Activated naive CD8-positive, alpha-beta T cell treated with anti-CD3 and anti-CD28 coated beads for 36 hours (primary cell): ENCODE measurements at regions not wholly inside any gene's neighbourhood (a gene's known extent, or its start where the extent isn't known, plus 50 kb on each side); places are given as distances from the start of the nearest gene placed in this dataset.

Source experiments
- DNase-seq: peaks from one replicate; pipeline ENCODE4 v3.0.0; 2021
- H3K27ac Mint-ChIP-seq: one replicate; pipeline ENCODE4 v1.8.0; 2022; ENCODE audit warnings: mild to moderate bottlenecking, moderate library complexity, mixed read lengths
- H3K27me3 Mint-ChIP-seq: one replicate; pipeline ENCODE4 v1.8.0; 2022; ENCODE audit warnings: mild to moderate bottlenecking, mixed read lengths
- H3K36me3 Mint-ChIP-seq: one replicate; pipeline ENCODE4 v1.8.0; 2021; ENCODE audit warnings: mild to moderate bottlenecking, mixed read lengths
- H3K4me1 Mint-ChIP-seq: one replicate; pipeline ENCODE4 v1.8.0; 2021; ENCODE audit warnings: mixed read lengths
- H3K4me3 Mint-ChIP-seq: one replicate; pipeline ENCODE4 v1.8.0; 2022; ENCODE audit warnings: mild to moderate bottlenecking, moderate library complexity, mixed read lengths
- H3K9me3 Mint-ChIP-seq: one replicate; pipeline ENCODE4 v1.8.0; 2022; ENCODE audit warnings: mixed read lengths

DNA sequence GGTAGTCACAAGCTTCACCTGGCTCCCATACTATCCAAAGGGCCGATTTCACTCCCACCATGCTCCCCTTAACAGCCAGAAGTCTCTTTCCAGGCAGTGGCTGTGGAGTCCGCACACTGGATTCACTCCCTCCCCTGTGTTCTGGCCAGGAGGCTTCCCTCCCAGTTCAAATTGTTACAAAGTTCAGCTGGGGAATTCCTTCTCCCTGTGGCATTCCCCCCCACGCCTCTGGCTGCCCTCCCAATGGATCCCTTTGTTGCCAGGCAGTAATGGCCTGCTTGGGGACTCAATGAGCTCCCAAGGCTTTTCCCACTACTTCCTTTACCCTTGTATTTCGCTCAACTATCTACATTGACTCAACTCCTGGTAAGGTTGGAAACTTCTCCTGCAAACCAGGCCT is 1921.4 kb upstream of the PCDH20 start:
- DNase-seq = no peak
- Mint-ChIP-seq H3K27me3 (no peaks in the 10 kb centered on the region), H3K9me3 (peaks cover 3% of the 10 kb centered on the region), H3K4me1 (no peaks in the 10 kb centered on the region), H3K36me3 (no peaks in the 10 kb centered on the region), H3K4me3 (no peak overlapping the region), H3K27ac (no peak overlapping the region)

DNA sequence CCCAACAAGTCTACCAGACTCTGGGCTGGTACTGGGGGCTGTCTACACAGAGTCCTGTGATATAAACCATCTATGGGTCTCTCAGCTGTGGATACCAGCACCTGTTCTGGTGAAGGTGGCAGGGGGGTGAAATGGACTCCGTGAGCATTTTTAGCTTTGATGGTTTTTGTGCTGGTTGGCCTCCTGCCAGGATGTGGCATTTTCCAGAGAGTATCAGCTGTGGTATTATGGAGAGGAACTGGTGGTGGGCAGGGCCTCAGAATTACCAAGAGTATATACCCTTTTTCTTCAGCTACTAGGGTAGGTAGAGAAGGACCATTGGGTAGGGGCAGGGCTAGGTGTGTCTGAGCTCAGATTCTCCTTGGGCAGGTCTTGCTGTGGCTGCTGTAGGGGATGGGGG is 1920.9 kb upstream of the PCDH20 start:
- Mint-ChIP-seq H3K27me3 (no peaks in the 10 kb centered on the region), H3K4me3 (no peak overlapping the region), H3K36me3 (no peaks in the 10 kb centered on the region), H3K27ac (no peak overlapping the region), H3K9me3 (peaks cover 3% of the 10 kb centered on the region), H3K4me1 (no peaks in the 10 kb centered on the region)
- DNase-seq = no peak

DNA sequence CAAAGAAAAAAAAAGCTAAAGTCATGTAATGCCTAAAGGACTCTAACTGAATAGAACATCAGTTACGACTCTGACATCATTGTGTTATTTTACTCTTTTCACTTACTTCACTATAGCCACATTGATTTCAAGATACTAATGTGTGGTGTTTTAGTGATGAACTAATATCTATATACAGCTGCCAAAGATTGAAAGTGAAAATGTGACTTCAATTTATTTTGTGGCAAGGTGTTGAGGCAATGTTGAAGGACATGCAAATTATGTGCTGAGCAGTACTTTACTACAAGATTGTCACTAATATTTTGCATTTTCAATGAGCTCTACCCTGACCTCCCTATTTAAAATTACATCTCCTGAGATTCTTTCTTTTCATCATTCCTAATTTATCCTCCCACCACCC is 1911.9 kb upstream of the PCDH20 start:
- H3K27me3 Mint-ChIP-seq = no peaks in the 10 kb centered on the region
- no peak for DNase-seq
- H3K4me1 Mint-ChIP-seq = no peaks in the 10 kb centered on the region
- no peak overlapping the region for H3K4me3 Mint-ChIP-seq
- no peak overlapping the region for H3K27ac Mint-ChIP-seq
- no peaks in the 10 kb centered on the region for H3K36me3 Mint-ChIP-seq
- H3K9me3 Mint-ChIP-seq = peaks cover 10% of the 10 kb centered on the region

DNA sequence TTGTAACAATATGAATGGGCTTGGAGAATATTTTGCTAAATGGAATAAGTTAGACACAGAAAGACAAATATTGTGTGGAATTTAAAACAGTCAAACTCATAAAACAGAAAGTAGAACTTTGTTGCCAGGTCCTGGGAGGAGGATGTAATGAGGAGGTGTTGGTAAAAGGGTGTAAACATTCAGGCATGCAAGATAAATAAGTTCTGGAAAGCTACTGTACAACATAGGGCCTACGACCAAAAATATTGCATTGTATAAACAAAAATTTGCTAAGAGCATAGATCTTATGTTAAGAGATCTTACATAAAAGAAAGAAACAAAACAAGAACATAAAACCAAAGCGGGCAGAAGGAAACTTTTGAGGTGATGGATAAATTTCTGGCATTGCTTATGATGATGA is 1907.8 kb upstream of the PCDH20 start:
- H3K9me3 Mint-ChIP-seq = peaks cover 5% of the 10 kb centered on the region
- no peaks in the 10 kb centered on the region for H3K36me3 Mint-ChIP-seq
- no peaks in the 10 kb centered on the region for H3K4me1 Mint-ChIP-seq
- no peaks in the 10 kb centered on the region for H3K27me3 Mint-ChIP-seq
- H3K27ac Mint-ChIP-seq = no peak overlapping the region
- no peak overlapping the region for H3K4me3 Mint-ChIP-seq
- no peak for DNase-seq

DNA sequence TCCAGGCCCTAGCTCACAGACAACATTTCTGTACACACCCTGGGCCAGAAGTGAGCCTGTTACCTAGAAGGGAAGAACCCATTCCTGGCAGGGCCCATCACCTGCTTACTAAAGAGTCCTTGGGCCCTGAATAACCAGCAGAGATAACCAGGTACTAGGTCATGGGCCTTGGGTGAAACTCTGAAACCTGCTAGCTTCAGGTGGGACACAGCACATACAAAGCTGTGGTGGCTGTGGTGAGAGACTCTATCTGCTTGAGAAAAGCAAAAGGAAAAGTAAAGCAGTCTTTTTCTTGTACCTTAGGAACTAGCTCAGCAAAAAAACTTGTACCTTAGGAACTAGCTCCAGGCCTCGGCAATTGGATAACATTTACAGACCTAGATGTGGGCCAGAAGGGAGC is 1895.9 kb upstream of the PCDH20 start:
- Mint-ChIP-seq H3K9me3 (peaks cover 4% of the 10 kb centered on the region), H3K27ac (no peak overlapping the region), H3K4me3 (no peak overlapping the region)

DNA sequence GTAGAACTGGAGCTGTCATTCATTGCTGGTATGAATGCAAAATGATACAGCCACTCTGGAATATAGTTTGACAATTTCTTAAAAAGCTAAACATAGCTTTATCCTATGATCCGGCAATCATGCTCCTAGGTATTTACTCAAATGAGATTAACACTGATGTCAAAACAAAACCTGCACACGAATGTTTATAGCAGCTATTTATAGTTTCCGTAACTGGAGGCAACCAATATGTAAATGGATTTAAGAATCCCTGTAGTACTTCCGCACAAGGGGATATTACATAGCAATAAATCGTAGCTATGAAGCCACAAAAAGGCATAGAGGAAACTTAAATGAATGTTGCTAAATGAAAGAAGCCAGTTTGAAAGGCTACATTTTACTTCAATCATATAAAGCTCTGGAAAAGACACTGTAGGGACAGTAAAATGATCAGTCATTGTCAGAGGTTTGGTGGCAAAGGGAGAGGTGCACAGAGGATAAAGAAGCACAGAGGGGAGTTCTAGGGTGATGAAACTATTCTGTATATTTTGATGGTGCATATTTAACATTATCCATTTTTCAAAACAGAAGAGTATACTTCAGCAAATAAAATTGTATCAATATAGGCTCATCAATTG is 1893.0 kb upstream of the PCDH20 start:
- peaks cover 4% of the 10 kb centered on the region for H3K9me3 Mint-ChIP-seq
- no peak for DNase-seq
- no peaks in the 10 kb centered on the region for H3K36me3 Mint-ChIP-seq
- H3K27ac Mint-ChIP-seq = no peak overlapping the region
- H3K27me3 Mint-ChIP-seq = no peaks in the 10 kb centered on the region
- no peak overlapping the region for H3K4me3 Mint-ChIP-seq
- no peaks in the 10 kb centered on the region for H3K4me1 Mint-ChIP-seq

More for the DNA sequence above, 1895.9 kb upstream of the PCDH20 start:
- no peaks in the 10 kb centered on the region for H3K4me1 Mint-ChIP-seq
- no peaks in the 10 kb centered on the region for H3K27me3 Mint-ChIP-seq
- no peaks in the 10 kb centered on the region for H3K36me3 Mint-ChIP-seq
- no peak for DNase-seq

DNA sequence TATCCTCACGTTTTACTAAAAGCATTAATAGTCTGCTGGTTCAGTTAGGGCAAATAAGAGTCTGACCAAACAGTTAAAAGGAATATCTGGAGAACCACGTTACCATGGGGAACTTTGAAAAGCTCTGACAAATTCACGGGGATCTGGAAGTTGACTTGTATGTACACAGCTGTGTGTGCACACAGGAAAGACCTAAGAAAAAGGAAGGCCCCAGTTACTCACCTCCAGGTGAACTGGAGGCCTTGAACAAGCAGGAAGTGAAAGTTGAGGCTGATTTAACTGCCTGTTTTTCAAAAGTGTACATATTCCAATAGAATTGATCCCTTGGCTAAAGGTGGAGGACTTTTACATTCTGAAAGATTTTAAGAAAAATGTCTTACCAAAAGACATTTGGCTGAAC is 1891.6 kb upstream of the PCDH20 start:
- no peaks in the 10 kb centered on the region for H3K36me3 Mint-ChIP-seq
- no peaks in the 10 kb centered on the region for H3K27me3 Mint-ChIP-seq
- peaks cover 3% of the 10 kb centered on the region for H3K9me3 Mint-ChIP-seq
- no peak overlapping the region for H3K27ac Mint-ChIP-seq
- H3K4me1 Mint-ChIP-seq = no peaks in the 10 kb centered on the region
- no peak overlapping the region for H3K4me3 Mint-ChIP-seq
- no peak for DNase-seq

DNA sequence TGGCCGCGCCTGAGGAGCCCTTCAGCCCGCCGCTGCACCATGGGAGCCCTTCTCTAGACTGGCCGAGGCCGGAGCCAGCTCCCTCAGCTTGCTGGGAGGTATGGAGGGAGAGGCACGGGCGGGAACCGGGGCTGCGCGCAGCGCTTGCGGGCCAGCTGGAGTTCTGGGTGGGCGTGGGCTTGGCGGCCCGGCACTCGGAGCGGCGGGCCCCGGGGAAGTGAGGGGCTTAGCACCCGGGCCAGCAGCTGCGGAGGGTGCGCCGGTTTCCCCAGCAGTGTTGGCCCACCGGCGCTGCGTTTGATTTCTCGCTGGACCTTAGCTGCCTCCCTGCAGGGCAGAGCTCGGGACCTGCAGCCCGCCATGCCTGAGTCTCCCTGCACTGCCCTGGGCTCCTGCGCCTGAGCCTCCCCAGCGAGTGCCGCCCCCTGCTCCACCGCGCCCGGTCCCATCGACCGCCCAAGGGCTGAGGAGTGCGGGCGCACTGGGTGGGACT is 1890.0 kb upstream of the PCDH20 start:
- no peaks in the 10 kb centered on the region for H3K36me3 Mint-ChIP-seq
- H3K4me3 Mint-ChIP-seq = no peak overlapping the region
- H3K9me3 Mint-ChIP-seq = peaks cover 2% of the 10 kb centered on the region
- no peak overlapping the region for H3K27ac Mint-ChIP-seq
- no peaks in the 10 kb centered on the region for H3K4me1 Mint-ChIP-seq
- no peaks in the 10 kb centered on the region for H3K27me3 Mint-ChIP-seq
- DNase-seq = no peak

DNA sequence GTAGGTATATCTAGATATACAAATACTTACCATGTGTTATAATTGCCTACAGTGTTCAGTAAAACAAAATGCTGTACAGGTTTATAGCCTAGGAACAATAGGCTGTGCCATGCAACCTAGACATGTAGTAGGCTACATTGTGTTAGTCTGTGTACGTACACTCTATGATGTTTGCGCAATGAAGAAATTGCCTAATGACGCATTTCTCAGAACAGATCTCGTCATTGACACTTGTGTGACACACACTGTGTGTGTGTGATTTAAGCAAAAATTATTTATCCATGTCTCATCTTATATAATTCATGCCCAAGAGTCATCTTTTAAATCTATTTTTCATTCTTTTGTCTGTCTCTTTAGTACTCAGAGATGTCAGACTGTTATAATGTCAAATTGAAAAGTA is 1888.8 kb upstream of the PCDH20 start:
- no peaks in the 10 kb centered on the region for H3K27me3 Mint-ChIP-seq
- H3K27ac Mint-ChIP-seq = no peak overlapping the region
- H3K4me3 Mint-ChIP-seq = no peak overlapping the region
- no peaks in the 10 kb centered on the region for H3K36me3 Mint-ChIP-seq
- H3K9me3 Mint-ChIP-seq = peaks cover 2% of the 10 kb centered on the region
- H3K4me1 Mint-ChIP-seq = no peaks in the 10 kb centered on the region
- DNase-seq = no peak

DNA sequence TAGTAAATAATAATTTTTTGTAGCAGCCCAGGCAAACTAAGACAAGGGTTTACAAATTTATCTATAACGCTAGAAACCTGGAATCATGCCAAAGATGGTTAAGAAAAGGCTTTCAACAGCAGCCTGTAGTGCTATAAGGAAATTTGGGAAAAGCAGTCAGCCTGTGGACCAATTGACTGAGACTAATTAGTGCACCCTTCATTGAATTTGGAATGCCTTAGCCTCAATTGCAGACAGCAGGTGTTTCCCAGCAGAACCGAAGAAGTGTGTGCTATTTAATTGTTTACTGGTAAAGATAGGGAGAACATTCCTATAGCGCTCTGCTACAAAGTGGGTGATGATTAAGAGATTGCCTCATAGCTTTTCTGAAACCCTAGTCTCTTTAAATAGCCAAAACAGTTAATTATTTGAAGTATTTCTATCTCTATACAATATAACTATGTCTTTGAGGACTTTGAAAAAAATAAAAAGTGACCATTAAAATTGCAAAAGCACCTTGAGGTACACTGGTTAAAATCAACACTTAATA is 1884.3 kb upstream of the PCDH20 start:
- Mint-ChIP-seq H3K9me3 (peaks cover 2% of the 10 kb centered on the region), H3K4me3 (no peak overlapping the region), H3K27me3 (no peaks in the 10 kb centered on the region), H3K36me3 (no peaks in the 10 kb centered on the region), H3K4me1 (no peaks in the 10 kb centered on the region), H3K27ac (no peak overlapping the region)
- DNase-seq = no peak

DNA sequence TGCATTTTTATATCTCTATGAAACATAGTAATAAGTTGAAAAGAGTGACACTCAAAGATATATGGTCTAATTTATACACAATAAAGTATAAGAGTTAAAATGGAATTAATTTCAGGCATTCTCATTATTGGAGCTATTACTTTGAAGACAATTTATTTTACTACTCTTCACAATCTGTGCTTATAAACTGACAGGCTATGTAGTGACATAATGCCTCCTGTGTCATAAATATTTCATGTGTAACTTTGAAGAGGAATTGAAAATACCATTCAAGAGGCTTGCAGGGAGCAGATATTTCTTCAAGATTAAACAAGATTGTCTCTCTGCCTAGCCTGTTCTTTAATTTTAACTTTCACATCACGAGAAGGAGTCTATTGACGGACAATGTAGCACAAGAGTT is 1881.5 kb upstream of the PCDH20 start:
- no peak overlapping the region for H3K27ac Mint-ChIP-seq
- DNase-seq = no peak
- H3K4me1 Mint-ChIP-seq = no peaks in the 10 kb centered on the region
- H3K9me3 Mint-ChIP-seq = peaks cover 2% of the 10 kb centered on the region
- H3K27me3 Mint-ChIP-seq = no peaks in the 10 kb centered on the region
- no peaks in the 10 kb centered on the region for H3K36me3 Mint-ChIP-seq
- H3K4me3 Mint-ChIP-seq = no peak overlapping the region

DNA sequence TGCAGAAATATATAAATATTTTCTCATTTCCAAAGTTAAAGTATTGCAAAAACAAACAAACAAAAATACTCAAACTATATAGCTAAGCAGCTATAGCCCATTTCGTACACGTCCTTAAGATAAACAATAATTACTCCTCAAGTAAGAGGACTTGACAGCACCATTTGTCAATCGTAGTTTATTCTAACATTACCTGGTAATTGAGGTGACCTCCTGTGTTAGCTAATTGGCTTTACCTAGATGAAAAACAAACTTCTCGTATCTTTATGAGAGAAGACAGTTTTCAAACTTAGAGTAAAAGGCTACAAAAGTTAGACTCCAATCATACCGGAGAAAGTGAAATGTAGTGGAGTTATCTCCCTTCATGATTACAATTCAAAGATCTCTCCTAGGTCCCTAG is 1876.1 kb upstream of the PCDH20 start:
- no peak overlapping the region for H3K4me3 Mint-ChIP-seq
- no peaks in the 10 kb centered on the region for H3K27me3 Mint-ChIP-seq
- no peak for DNase-seq
- no peak overlapping the region for H3K27ac Mint-ChIP-seq
- peaks cover 2% of the 10 kb centered on the region for H3K9me3 Mint-ChIP-seq
- no peaks in the 10 kb centered on the region for H3K36me3 Mint-ChIP-seq
- no peaks in the 10 kb centered on the region for H3K4me1 Mint-ChIP-seq

DNA sequence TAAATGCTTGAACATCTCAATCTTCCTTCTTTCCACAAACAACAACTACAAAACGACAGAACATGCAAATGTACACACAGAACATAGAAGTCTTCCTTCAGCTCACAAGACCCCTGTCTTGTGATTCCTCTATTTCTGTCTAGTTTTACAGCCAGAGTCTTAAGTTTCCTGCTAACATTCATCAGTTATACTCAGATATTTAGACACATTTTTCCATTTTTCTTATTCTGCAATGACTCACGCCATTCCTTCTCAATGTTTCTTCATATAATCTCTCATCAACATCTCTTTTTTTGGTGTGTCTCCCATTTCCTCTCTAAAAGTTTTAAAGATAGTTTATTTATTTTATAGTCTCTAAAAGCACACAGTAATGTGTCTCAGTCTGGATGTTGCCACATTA is 1872.9 kb upstream of the PCDH20 start:
- DNase-seq = no peak
- Mint-ChIP-seq H3K4me3 (no peak overlapping the region), H3K4me1 (no peaks in the 10 kb centered on the region), H3K9me3 (peaks cover 7% of the 10 kb centered on the region), H3K27ac (no peak overlapping the region), H3K27me3 (no peaks in the 10 kb centered on the region), H3K36me3 (no peaks in the 10 kb centered on the region)

DNA sequence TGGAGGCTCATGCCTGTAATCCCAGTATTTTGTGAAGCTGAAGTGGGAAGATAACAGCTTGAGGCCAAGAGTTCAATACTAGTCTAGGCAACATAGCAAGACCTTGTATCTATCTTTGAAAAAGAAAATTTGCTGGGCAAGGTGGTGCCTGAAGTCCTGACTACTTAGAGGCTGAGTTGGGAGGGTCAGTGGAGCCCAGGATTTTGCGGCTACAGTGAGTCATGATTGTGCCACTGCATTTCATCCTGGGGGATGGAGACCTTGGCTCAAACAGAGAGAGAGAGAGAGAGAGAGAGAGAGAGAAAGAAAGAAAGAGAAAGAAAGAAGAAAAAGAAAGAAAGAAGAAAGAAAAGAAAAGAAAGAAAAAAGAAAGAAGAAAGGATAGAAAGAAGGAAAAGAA is 1872.3 kb upstream of the PCDH20 start:
- Mint-ChIP-seq H3K9me3 (peaks cover 9% of the 10 kb centered on the region), H3K4me3 (no peak overlapping the region), H3K27ac (no peak overlapping the region), H3K27me3 (no peaks in the 10 kb centered on the region), H3K4me1 (no peaks in the 10 kb centered on the region), H3K36me3 (no peaks in the 10 kb centered on the region)
- DNase-seq = no peak

DNA sequence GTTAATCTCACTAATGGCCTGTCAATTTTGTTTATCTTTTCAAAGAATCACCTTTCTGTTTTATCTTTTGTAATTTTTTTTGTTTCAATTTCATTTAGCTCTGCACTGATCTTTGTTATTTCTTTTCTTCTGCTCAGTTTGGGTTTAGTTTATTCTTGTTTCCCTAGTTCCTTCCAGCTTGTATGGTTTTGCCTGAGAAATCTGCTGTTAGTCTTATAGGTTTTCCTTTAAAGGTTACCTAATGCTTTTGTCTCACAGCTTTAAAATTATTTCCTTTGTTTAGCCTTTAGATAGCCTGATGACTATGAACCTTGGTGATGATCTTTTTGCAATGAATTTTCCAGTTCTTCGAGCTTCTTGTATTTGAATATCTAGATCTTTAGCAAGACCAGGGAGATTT is 1869.8 kb upstream of the PCDH20 start:
- H3K4me1 Mint-ChIP-seq = no peaks in the 10 kb centered on the region
- H3K27me3 Mint-ChIP-seq = no peaks in the 10 kb centered on the region
- H3K4me3 Mint-ChIP-seq = no peak overlapping the region
- no peaks in the 10 kb centered on the region for H3K36me3 Mint-ChIP-seq
- no peak overlapping the region for H3K27ac Mint-ChIP-seq
- H3K9me3 Mint-ChIP-seq = peaks cover 11% of the 10 kb centered on the region
- no peak for DNase-seq

DNA sequence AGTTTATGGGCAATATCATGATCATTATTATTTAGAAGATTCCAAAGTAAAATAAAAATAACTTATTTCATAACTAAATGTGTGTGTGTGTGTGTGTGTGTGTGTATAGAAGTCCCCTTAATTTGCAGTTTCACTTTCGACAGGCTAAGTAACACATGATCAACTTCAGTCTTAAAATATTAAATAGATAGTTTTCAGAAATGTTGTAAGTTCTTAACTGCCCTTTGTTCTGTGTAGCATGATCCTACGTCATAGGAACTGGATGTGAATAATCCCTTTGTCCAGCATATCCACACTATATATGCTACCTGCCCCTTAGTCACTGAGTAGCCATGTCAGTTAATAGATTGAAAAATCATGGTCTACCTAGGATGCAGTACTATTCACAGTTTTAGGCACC is 1863.5 kb upstream of the PCDH20 start:
- Mint-ChIP-seq H3K27ac (no peak overlapping the region), H3K27me3 (no peaks in the 10 kb centered on the region), H3K4me1 (no peaks in the 10 kb centered on the region), H3K9me3 (peaks cover 11% of the 10 kb centered on the region), H3K36me3 (no peaks in the 10 kb centered on the region), H3K4me3 (no peak overlapping the region)
- DNase-seq = no peak
